ENCODE measurements at regions not wholly inside any gene's neighbourhood (a gene's known extent, or its start where the extent isn't known, plus 50 kb on each side); places are given as distances from the start of the nearest gene placed in this dataset.
"Not testable (repeated sequence)": the region's sequence is repeated elsewhere in the genome, so short reads cannot be mapped to it uniquely, and the experiment has no call there.

GRCh38 chr6:140040396-140040795, 665.9 kb upstream of the CITED2 start:
- DNase-seq (ENCODE audit: low spot score) = no peak

GRCh38 chr6:140039364-140039763, 664.9 kb upstream of the CITED2 start:
- DNase-seq (ENCODE audit: low spot score) = no peak

GRCh38 chr6:140036196-140036595, 661.7 kb upstream of the CITED2 start:
- no peak for DNase-seq (ENCODE audit: low spot score)

GRCh38 chr6:140032189-140032588, 657.7 kb upstream of the CITED2 start:
- DNase-seq (ENCODE audit: low spot score) = no peak

- DNase-seq (ENCODE audit: low spot score) = no peak
Measured at GRCh38 chr6:140029551-140029950, 655.1 kb upstream of the CITED2 start.

GRCh38 chr6:140027219-140027618, 652.8 kb upstream of the CITED2 start:
- no peak for DNase-seq (ENCODE audit: low spot score)

GRCh38 chr6:140026546-140026945, 652.1 kb upstream of the CITED2 start:
- no peak for DNase-seq (ENCODE audit: low spot score)

GRCh38 chr6:140025171-140025570, 650.7 kb upstream of the CITED2 start:
- no peak for DNase-seq (ENCODE audit: low spot score)

- DNase-seq (ENCODE audit: low spot score) = no peak
Measured at GRCh38 chr6:140020207-140020791, 645.9 kb upstream of the CITED2 start.

- no peak for DNase-seq (ENCODE audit: low spot score)
Measured at GRCh38 chr6:140018588-140018987, 644.1 kb upstream of the CITED2 start.

- DNase-seq (ENCODE audit: low spot score) = no peak
Measured at GRCh38 chr6:140017470-140017869, 643.0 kb upstream of the CITED2 start.

- no peak for DNase-seq (ENCODE audit: low spot score)
Measured at GRCh38 chr6:140012150-140012549, 637.7 kb upstream of the CITED2 start.

- DNase-seq (ENCODE audit: low spot score) = no peak
Measured at GRCh38 chr6:140011537-140011936, 637.1 kb upstream of the CITED2 start.

GRCh38 chr6:140009286-140009685, 634.8 kb upstream of the CITED2 start:
- DNase-seq (ENCODE audit: low spot score) = no peak

- DNase-seq (ENCODE audit: low spot score) = no peak
Measured at GRCh38 chr6:140007525-140007924, 633.1 kb upstream of the CITED2 start.

- DNase-seq (ENCODE audit: low spot score) = no peak
Measured at GRCh38 chr6:140003217-140003616, 628.8 kb upstream of the CITED2 start.

- DNase-seq (ENCODE audit: low spot score) = no peak
Measured at GRCh38 chr6:140002396-140003022, 628.1 kb upstream of the CITED2 start.

GRCh38 chr6:140001821-140002341, 627.4 kb upstream of the CITED2 start:
- DNase-seq (ENCODE audit: low spot score) = no peak

GRCh38 chr6:140001005-140001404, 626.6 kb upstream of the CITED2 start:
- no peak for DNase-seq (ENCODE audit: low spot score)

- not testable (repeated sequence) for DNase-seq (ENCODE audit: low spot score)
Measured at GRCh38 chr6:139999661-140000060, 625.2 kb upstream of the CITED2 start.

- DNase-seq (ENCODE audit: low spot score) = not testable (repeated sequence)
Measured at GRCh38 chr6:139998478-139998877, 624.0 kb upstream of the CITED2 start.

GRCh38 chr6:139996253-139996834, 621.9 kb upstream of the CITED2 start:
- peak; percentile 3 for DNase-seq (ENCODE audit: low spot score)

GRCh38 chr6:139994998-139995397, 620.5 kb upstream of the CITED2 start:
- no peak for DNase-seq (ENCODE audit: low spot score)
